Colon (tissue), 2 donors: ENCODE measurements at regions not wholly inside any gene's neighbourhood (a gene's known extent, or its start where the extent isn't known, plus 50 kb on each side); places are given as distances from the start of the nearest gene placed in this dataset.

Source experiments
- FAIRE-seq: peaks from 2 replicates; lab custom pipeline; 2012; peaks lifted over from hg19 to GRCh38; lab: Jason Lieb, UNC
- donor health status: control.
- donor health status: control.

DNA sequence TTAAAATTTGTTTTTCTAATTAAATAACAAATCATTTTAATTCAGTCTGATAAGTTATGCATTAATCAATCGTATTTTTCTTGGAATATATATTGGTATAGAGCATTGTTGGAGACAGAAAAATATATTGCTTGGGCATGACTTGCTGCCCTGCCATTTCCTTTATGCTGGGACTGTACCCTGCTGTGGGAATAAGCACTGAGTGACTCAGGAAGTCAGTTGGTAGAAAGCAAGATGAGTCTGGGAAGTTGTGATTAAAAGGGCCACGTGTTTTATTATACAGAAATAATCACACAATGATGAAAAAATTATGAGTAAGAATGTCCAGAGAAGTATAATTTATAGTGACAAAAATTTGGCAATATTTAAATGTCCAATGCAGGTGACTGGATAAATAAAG, 139.5 kb downstream of the KIF18A start:
- FAIRE-seq: no peak

GRCh38 chr11:27965559-27965958, 142.4 kb downstream of the KIF18A start:
- FAIRE-seq: no peak

GRCh38 chr11:27963370-27963769, 144.6 kb downstream of the KIF18A start:
- FAIRE-seq: no peak

- FAIRE-seq: no peak
Observed at GRCh38 chr11:27949951-27950738, 157.8 kb downstream of the KIF18A start.

- FAIRE-seq: no peak
Observed at GRCh38 chr11:27945348-27945747, 162.6 kb downstream of the KIF18A start.

GRCh38 chr11:27938011-27938410, 169.9 kb downstream of the KIF18A start:
- no peak for FAIRE-seq

GRCh38 chr11:27934830-27935145, 173.2 kb downstream of the KIF18A start:
- FAIRE-seq: no peak

- FAIRE-seq: no peak
Observed at GRCh38 chr11:27933992-27934829, 173.7 kb downstream of the KIF18A start.

DNA sequence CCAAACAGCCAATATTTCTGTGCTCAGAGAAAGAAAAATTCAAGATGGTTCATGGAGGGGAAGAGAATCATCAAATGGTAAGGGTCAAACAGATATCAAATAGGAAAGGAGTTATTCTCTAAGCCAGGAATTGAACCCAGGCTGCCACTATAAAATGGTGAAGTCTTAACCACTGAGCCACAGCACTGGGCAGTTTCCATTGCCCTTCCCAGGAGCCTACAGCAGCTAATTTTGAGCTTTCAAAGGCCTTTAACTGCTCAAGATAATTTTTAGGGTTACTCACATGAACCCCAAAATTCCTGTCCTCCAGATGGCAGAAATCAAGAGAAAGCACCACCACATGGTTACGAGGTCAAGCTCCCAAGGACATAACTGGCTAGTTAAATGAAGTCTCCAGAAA, 176.2 kb downstream of the KIF18A start:
- FAIRE-seq: no peak

GRCh38 chr11:27930946-27931345, 177.0 kb downstream of the KIF18A start:
- FAIRE-seq: no peak

DNA sequence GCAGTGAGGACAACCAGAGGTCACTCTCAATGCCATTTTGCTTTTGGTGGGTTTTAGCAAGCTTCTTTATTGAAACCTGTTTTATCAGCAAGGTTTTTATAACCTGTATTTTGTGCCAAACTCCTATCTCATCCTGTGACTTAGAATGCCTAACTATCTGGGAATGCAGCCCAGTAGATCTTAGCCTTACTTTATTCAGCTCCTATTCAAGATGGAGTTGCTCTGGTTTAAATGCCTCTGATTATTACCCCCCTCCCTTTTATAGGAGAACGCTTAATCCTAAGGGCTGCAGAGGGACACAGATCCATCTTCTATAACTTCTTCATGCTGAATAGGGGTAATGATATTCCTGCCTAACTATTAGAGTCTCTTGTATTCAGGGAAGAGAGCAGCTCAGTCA, 179.1 kb downstream of the KIF18A start:
- no peak for FAIRE-seq

- no peak for FAIRE-seq
Observed at GRCh38 chr11:27926981-27927481, 180.9 kb downstream of the KIF18A start.

- FAIRE-seq: no peak
Observed at GRCh38 chr11:27926486-27926885, 181.5 kb downstream of the KIF18A start.

DNA sequence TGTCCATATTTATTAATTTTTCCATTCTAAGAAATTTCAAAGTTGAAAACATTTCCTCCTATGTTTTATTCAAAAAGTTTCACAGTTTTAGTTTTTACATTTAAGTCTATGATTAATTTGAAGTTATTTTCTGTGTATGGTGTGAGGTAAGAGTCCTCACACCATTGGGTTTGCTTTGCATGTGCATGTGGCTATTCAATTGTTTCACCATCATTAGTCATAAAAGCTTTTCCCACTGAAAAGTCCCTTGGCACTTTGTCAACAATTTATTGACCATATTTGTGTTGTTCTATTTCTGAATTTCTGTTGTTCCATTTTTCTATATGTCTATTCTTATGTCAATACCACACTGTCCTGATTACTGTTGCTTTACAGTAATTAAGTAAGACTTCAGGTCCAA, 186.5 kb downstream of the KIF18A start:
- FAIRE-seq: no peak

- FAIRE-seq: no peak
Observed at GRCh38 chr11:27916541-27917100, 191.3 kb downstream of the KIF18A start.

- no peak for FAIRE-seq
Observed at GRCh38 chr11:27914080-27914479, 193.9 kb downstream of the KIF18A start.

DNA sequence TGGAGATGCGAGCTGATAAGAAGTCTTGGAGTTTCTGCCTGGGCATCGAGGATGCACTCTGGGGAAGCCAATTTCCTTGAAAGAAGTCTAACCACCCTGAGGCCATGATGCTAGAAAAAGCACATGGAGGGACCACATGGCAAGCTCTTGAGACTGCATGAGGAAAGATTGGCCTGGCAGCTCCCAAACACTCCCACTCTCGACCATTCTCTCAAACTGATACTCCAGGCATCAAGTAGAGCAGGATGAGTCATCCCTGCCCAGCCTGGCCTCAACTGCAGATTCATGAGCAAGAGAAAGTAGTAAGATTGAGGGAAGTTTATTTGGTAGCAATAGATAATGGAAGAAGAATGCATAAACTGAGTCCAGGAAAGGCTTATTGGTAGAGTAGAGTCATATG, 194.3 kb downstream of the KIF18A start:
- no peak for FAIRE-seq

- no peak for FAIRE-seq
Observed at GRCh38 chr11:27912916-27913315, 195.0 kb downstream of the KIF18A start.

GRCh38 chr11:27910186-27910931, 197.6 kb downstream of the KIF18A start:
- no peak for FAIRE-seq

- FAIRE-seq: no peak
Observed at GRCh38 chr11:27909386-27909785, 198.6 kb downstream of the KIF18A start.

- FAIRE-seq: no peak
Observed at GRCh38 chr11:27908621-27909020, 199.3 kb downstream of the KIF18A start.

- no peak for FAIRE-seq
Observed at GRCh38 chr11:27907530-27907929, 200.4 kb downstream of the KIF18A start.
